Muscle of back (tissue), 3 donors: ENCODE measurements at regions not wholly inside any gene's neighbourhood (a gene's known extent, or its start where the extent isn't known, plus 50 kb on each side); places are given as distances from the start of the nearest gene placed in this dataset.
A peak's percentile ranks its signal among the peaks of the same experiment; 100 is the strongest.

ENCODE experiments used
- DNase-seq, 3 donors: peaks; one replicate each; pipeline versions ENCODE4 v3.0.0 to v3.0.0-alpha.2; 2013

DNA sequence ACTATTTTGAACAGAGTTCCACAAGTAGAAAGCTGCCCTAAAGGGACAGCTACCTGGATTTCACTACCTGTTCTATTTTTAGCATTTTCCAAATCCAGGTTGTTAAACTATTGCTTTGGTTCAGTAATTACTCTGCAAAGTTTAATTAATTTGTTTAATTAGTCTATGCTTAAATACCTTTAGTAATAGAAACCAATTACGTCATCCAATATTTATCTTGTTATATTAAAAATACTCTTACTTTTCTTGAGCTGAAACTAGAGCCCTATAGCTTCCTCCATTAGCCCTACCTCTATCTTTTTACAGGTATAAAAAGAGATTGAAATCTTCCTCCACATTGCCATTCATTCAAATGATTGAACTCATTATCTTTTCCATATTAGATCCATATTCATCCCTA is 514.6 kb downstream of the DSC3 start:
- DNase-seq: no peak

- DNase-seq: no peak
These were observed 515.3 kb downstream of the DSC3 start for GRCh38 chr18:30527226-30527625.

- DNase-seq: no peak
These were observed 520.1 kb downstream of the DSC3 start for GRCh38 chr18:30522288-30522929.

GRCh38 chr18:30514059-30514458 is 528.5 kb downstream of the DSC3 start:
- no peak for DNase-seq

DNA sequence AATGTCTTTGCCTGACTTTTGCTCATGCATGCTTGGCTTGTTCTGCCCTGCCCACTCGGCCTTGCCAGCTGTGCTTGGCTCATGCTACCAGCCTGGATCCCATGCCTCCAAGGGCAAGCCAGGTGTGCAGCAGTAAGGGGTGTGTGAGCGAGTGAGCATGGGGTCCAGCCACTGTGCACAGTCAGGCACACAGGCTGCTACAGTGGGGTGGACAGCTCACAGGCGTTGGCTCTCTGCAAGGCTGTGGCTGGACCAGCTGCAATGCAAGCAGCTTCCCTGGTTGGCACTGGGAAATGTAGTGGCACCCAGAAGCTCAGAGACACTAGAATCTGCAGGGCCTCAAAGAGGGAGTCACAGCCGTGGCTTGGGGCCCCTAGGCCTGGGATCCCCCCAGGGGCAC is 529.7 kb downstream of the DSC3 start:
- no peak for DNase-seq

- no peak for DNase-seq
These were observed 531.7 kb downstream of the DSC3 start for GRCh38 chr18:30510882-30511281.

- DNase-seq: no peak
These were observed 540.9 kb downstream of the DSC3 start for GRCh38 chr18:30501594-30501993.

- no peak for DNase-seq
These were observed 542.1 kb downstream of the DSC3 start for GRCh38 chr18:30500240-30500945.

- DNase-seq: no peak
These were observed 542.8 kb downstream of the DSC3 start for GRCh38 chr18:30499721-30500120.

DNA sequence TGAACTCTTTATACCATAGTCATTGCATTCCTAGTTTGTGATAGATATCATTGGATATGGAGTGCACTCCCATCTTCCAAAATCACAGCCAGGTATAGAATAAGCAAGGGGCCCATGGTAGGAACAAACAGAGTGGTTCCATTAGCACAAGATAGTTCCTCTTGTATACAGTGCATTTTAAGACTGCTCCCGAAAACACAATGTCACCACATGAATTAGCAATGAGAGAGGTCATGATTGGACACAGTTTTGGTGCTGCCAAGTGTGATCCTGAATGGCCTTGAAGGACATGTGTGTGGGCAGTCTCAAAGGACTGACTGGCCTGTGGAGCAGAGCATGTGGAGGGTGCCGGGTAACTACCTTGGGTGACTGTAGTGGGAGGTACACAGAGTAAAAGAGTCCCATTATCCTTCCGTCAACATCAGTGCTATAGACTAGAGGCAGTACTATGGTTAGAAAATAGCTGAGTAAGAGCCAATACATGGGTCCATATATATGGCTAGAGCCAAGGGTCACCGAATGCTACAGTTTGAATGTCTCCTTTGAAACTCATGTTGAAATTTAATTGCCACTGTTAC is 549.9 kb downstream of the DSC3 start:
- DNase-seq: no peak

DNA sequence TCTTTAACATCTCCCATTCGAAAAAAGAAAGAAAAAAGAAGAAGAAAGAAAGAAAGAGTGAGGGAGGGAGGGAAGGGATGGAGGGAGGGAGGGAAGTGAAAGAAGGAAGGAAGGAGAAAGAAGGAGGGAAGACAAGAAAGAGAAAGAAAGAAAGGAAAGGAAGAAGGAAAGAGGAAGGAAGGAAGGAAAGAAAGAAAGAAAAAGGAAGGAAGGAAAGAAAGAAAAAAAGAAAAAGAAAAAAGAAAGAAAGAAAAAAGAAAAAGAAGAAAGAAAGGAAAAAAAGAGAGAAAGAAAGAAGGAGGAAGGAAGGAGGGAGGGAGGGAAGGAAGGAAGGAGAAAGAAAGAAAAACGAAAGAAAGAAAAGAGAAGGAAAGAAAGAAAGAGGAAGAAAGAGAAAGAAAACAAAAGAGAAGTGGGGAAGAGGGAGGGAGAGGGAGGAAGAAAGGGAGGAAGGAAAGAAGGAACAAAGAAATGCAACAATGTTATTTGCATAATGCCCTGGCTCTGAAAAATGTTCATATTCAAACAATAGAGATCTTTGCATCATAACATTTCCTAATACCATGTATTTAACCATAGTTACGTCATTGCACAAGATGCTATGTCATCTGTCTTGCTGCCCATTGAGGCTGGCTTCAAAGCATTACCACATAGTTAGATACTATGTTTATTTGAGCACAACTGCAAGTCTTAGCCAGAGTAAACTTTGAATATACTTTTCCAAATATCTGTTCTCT is 550.6 kb downstream of the DSC3 start:
- no peak for DNase-seq

DNA sequence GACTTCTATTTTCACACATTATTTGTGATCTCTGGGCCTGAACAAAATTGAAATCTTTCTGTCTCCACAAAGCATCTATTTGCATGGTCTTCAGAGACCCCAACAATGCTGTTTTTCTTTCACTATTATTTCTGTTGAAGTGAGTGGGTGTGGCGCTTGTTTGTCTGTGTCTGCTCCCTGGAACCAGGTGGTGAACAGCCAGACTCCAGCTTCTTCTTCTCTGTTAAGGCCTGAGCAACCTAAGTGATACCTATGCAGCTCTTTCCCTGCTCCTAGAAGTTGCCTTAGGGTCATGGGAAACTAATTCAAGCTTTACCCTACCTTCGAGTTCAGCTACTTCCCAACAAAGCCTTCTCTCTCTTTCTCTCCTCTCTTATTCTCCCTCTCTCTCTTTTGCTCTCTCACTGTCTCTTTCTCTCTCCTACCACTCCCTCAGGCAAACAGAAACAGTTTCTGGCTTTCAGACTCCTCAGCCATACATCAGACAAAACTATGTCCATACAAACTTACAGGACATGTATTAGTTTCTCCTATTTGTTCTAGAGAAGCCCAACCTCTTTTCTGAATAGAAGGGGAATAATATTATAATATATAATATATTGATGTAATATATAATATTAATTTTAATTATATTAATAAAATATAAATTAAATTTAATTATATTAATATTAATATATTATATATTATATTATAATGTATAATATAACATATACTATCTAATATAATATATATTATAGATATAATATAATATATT is 552.5 kb downstream of the DSC3 start:
- DNase-seq: no peak

- DNase-seq: no peak
These were observed 554.6 kb downstream of the DSC3 start for GRCh38 chr18:30487962-30488361.

GRCh38 chr18:30486856-30487255 is 555.7 kb downstream of the DSC3 start:
- DNase-seq: peak in 1 of 3 donors; percentile 7

DNA sequence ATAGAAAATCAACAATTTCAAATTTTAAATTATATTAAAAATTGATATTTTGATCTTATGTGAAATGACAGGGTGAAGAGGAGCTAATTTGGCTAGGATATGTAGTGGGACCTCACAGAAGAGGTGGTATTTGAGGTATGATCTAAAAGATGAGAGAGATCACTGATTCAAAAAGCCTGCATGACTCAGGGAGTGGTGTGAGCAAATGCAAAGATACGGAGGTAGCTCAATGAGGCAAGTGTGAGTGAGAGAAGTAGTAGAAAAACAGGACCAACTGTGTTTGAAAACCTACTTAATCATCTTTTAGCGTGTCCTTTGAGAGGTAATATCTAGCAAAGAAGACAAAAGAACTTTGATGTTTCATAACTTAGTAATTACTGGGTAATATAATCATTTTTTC is 557.5 kb downstream of the DSC3 start:
- no peak for DNase-seq

- DNase-seq: no peak
These were observed 560.7 kb downstream of the DSC3 start for GRCh38 chr18:30481871-30482270.

- DNase-seq: peak; percentile 10 to 64 (median 39)
These were observed 573.5 kb downstream of the DSC3 start for GRCh38 chr18:30469091-30469490.

- peak; percentile 31 to 74 (median 60) for DNase-seq
These were observed 577.4 kb downstream of the DSC3 start for GRCh38 chr18:30465096-30465495.

- DNase-seq: no peak
These were observed 585.4 kb downstream of the DSC3 start for GRCh38 chr18:30457156-30457555.

- DNase-seq: no peak
These were observed 586.8 kb downstream of the DSC3 start for GRCh38 chr18:30455741-30456140.

- no peak for DNase-seq
These were observed 587.6 kb downstream of the DSC3 start for GRCh38 chr18:30454920-30455319.

DNA sequence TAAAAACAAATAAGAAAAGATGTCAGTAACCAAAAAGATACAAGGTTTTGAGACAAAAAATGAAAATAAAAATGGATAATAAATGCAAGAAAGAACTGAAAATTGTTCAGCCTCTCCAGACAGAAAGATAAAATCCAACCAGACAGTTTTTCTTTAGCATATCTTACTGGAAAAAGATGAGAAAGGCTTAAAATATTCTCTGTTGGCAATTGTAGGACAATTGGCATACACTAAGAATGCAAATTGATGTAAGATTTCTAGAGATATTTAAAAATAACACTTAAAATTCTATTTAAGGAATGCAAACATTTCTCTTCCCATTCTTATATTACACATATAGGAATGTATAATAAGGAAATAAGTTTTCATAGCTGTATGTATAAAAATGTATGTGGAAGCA is 590.6 kb downstream of the DSC3 start:
- peak in 1 of 3 donors; percentile 2 for DNase-seq
